HG03521 (cell line): ENCODE measurements at regions not wholly inside any gene's neighbourhood (a gene's known extent, or its start where the extent isn't known, plus 50 kb on each side); places are given as distances from the start of the nearest gene placed in this dataset.
A peak's percentile ranks its signal among the peaks of the same experiment; 100 is the strongest.

Source experiments
- ATAC-seq: cut with Tn5 transposase; IDR thresholded peaks from one replicate; pipeline ENCODE4 v1.9.1; 2021; ENCODE audit warnings: mild to moderate bottlenecking, moderate library complexity; ENCODE audit not compliant: unreplicated experiment

- peak; percentile 79 for ATAC-seq
Observed at GRCh38 chr9:95822583-95823431, 52.7 kb upstream of the ERCC6L2 start.

GRCh38 chr9:95822015-95822414 lies 53.5 kb upstream of the ERCC6L2 start:
- ATAC-seq = no peak

GRCh38 chr9:95820074-95820473 lies 55.4 kb upstream of the ERCC6L2 start:
- ATAC-seq = no peak

GRCh38 chr9:95819636-95820035 lies 55.9 kb upstream of the ERCC6L2 start:
- no peak for ATAC-seq

GRCh38 chr9:95817205-95817604 lies 58.3 kb upstream of the ERCC6L2 start:
- no peak for ATAC-seq

- ATAC-seq = no peak
Observed at GRCh38 chr9:95816716-95817115, 58.8 kb upstream of the ERCC6L2 start.

GRCh38 chr9:95815961-95816360 lies 59.5 kb upstream of the ERCC6L2 start:
- no peak for ATAC-seq

- no peak for ATAC-seq
Observed at GRCh38 chr9:95815133-95815532, 60.4 kb upstream of the ERCC6L2 start.

- ATAC-seq = no peak
Observed at GRCh38 chr9:95813923-95814322, 61.6 kb upstream of the ERCC6L2 start.

GRCh38 chr9:95810814-95811213 lies 64.7 kb upstream of the ERCC6L2 start:
- ATAC-seq = no peak

GRCh38 chr9:95810133-95810532 lies 65.4 kb upstream of the ERCC6L2 start:
- ATAC-seq = no peak

- ATAC-seq = no peak
Observed at GRCh38 chr9:95809686-95810085, 65.8 kb upstream of the ERCC6L2 start.

GRCh38 chr9:95808011-95808410 lies 67.5 kb upstream of the ERCC6L2 start:
- ATAC-seq = no peak

- ATAC-seq = no peak
Observed at GRCh38 chr9:95807326-95807947, 68.1 kb upstream of the ERCC6L2 start.

GRCh38 chr9:95803197-95803596 lies 72.3 kb upstream of the ERCC6L2 start:
- ATAC-seq = no peak

- no peak for ATAC-seq
Observed at GRCh38 chr9:95801797-95802196, 73.7 kb upstream of the ERCC6L2 start.

- no peak for ATAC-seq
Observed at GRCh38 chr9:95796029-95796428, 79.5 kb upstream of the ERCC6L2 start.

- no peak for ATAC-seq
Observed at GRCh38 chr9:95793924-95794828, 81.3 kb upstream of the ERCC6L2 start.

GRCh38 chr9:95791695-95792094 lies 83.8 kb upstream of the ERCC6L2 start:
- ATAC-seq = no peak

GRCh38 chr9:95791286-95791685 lies 84.2 kb upstream of the ERCC6L2 start:
- ATAC-seq = no peak

- ATAC-seq = no peak
Observed at GRCh38 chr9:95788521-95788991, 86.9 kb upstream of the ERCC6L2 start.
